ENCODE measurements at regions not wholly inside any gene's neighbourhood (a gene's known extent, or its start where the extent isn't known, plus 50 kb on each side); places are given as distances from the start of the nearest gene placed in this dataset.

DNA sequence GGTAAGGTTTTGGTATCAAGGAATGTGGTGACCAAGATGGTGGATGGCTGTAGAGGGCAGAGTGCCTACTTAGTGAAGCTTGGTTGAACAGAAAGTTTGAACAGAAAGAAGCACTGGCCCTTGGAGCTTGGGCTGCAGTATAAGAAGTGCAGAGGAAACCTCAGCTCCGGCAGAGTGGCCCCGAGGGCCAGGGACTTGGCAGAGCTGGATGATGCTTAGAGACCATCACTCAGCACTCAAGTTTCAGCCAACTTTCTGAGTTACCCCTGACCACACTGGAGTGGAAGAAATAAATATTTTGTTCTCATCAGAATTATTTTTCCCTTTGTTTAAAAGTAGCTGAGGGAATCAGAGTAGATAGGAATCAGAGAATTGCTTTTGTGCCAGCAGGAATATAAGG, 336.7 kb downstream of the C7orf25 start:
- H3K27me3 Mint-ChIP-seq (ENCODE audit: low read depth), result no peaks in the 10 kb centered on the region
- TF ChIP-seq, protein P1, sequence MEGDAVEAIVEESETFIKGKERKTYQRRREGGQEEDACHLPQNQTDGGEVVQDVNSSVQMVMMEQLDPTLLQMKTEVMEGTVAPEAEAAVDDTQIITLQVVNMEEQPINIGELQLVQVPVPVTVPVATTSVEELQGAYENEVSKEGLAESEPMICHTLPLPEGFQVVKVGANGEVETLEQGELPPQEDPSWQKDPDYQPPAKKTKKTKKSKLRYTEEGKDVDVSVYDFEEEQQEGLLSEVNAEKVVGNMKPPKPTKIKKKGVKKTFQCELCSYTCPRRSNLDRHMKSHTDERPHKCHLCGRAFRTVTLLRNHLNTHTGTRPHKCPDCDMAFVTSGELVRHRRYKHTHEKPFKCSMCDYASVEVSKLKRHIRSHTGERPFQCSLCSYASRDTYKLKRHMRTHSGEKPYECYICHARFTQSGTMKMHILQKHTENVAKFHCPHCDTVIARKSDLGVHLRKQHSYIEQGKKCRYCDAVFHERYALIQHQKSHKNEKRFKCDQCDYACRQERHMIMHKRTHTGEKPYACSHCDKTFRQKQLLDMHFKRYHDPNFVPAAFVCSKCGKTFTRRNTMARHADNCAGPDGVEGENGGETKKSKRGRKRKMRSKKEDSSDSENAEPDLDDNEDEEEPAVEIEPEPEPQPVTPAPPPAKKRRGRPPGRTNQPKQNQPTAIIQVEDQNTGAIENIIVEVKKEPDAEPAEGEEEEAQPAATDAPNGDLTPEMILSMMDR (IDR thresholded peaks at IDR 0.05; ENCODE audit: unreplicated experiment in 3 of 3), result no peak
- H3K27ac Mint-ChIP-seq, result no peak overlapping the region

DNA sequence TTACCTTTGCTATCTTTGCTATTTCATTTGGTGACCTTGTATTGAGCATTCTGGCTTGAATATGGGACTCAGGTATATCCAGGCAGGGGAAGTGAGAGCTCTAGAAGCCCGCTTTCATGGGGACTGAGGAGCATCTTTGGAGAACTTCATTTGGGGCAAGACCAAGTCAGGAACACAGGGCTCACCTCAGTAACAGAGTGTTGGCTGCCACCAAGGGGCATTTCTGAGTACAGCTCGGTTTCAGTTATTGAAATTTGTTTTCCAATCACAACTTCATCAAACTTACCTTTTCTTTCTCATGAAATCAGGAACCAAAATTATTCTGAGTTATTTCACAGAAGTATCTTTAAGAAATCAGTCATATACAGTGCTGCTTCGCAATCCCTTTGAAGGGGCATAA, 337.2 kb downstream of the C7orf25 start:
- peaks cover 20% of the 10 kb centered on the region for H3K9me3 Mint-ChIP-seq
- no peaks in the 10 kb centered on the region for H3K27me3 Mint-ChIP-seq (ENCODE audit: low read depth)
- TF ChIP-seq, protein P1 (IDR thresholded peaks at IDR 0.05; ENCODE audit: unreplicated experiment in 3 of 3), result peak in 1 of 3 experiments; percentile 24
- H3K4me3 Mint-ChIP-seq, result no peak overlapping the region
- peaks cover 1% of the 10 kb centered on the region for H3K36me3 Mint-ChIP-seq (ENCODE audit: low read depth)
- H3K27ac Mint-ChIP-seq, result no peak overlapping the region
- peaks cover 21% of the 10 kb centered on the region for H3K4me1 Mint-ChIP-seq

More for the DNA sequence above, 336.7 kb downstream of the C7orf25 start:
- peaks cover 5% of the 10 kb centered on the region for H3K36me3 Mint-ChIP-seq (ENCODE audit: low read depth)
- peaks cover 23% of the 10 kb centered on the region for H3K9me3 Mint-ChIP-seq
- H3K4me3 Mint-ChIP-seq, result no peak overlapping the region
- H3K4me1 Mint-ChIP-seq, result peaks cover 21% of the 10 kb centered on the region

- Mint-ChIP-seq H3K27ac (no peak overlapping the region), H3K4me1 (peaks cover 21% of the 10 kb centered on the region), H3K36me3 (ENCODE audit: low read depth) (no peaks in the 10 kb centered on the region), H3K9me3 (peaks cover 16% of the 10 kb centered on the region), H3K4me3 (no peak overlapping the region), H3K27me3 (ENCODE audit: low read depth) (no peaks in the 10 kb centered on the region)
- TF ChIP-seq, protein P1 (IDR thresholded peaks at IDR 0.05; ENCODE audit: unreplicated experiment in 3 of 3), result no peak
Measured at GRCh38 chr7:42573881-42574672, 337.1 kb upstream of the GLI3 start.

- Mint-ChIP-seq H3K36me3 (ENCODE audit: low read depth) (no peaks in the 10 kb centered on the region), H3K27me3 (ENCODE audit: low read depth) (no peaks in the 10 kb centered on the region), H3K4me1 (peaks cover 21% of the 10 kb centered on the region), H3K27ac (no peak overlapping the region), H3K4me3 (no peak overlapping the region), H3K9me3 (peaks cover 3% of the 10 kb centered on the region)
- TF ChIP-seq, protein P1 (IDR thresholded peaks at IDR 0.05; ENCODE audit: unreplicated experiment in 3 of 3), result no peak
Measured at GRCh38 chr7:42572561-42572960, 335.6 kb upstream of the GLI3 start.

DNA sequence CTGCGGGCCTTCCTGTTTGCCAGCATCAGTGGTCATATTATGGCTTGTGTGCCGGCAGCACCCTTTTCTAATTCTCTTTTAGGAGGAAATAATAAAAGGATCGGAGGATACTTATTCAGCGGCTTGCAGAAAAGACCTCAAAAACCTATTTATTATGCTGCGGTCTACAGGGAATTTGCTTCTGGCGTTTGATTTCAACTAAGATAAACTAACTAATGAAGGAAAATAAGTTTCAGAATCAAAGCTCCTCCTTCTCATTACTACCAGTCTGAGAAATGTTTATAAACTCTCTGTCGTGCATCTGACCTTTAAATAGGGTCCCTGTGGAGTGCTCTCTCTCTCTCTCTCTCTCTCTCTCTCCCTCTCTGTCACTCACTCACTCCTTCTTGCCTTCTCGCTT, 335.0 kb upstream of the GLI3 start:
- TF ChIP-seq, protein P1 (IDR thresholded peaks at IDR 0.05; ENCODE audit: unreplicated experiment in 3 of 3), result no peak
- Mint-ChIP-seq H3K4me1 (peaks cover 21% of the 10 kb centered on the region), H3K36me3 (ENCODE audit: low read depth) (no peaks in the 10 kb centered on the region), H3K27ac (no peak overlapping the region), H3K9me3 (no peaks in the 10 kb centered on the region), H3K4me3 (no peak overlapping the region), H3K27me3 (ENCODE audit: low read depth) (no peaks in the 10 kb centered on the region)

GRCh38 chr7:42570944-42571343, 333.9 kb upstream of the GLI3 start:
- H3K36me3 Mint-ChIP-seq (ENCODE audit: low read depth), result no peaks in the 10 kb centered on the region
- H3K27ac Mint-ChIP-seq, result no peak overlapping the region
- TF ChIP-seq, protein P1 (IDR thresholded peaks at IDR 0.05; ENCODE audit: unreplicated experiment in 3 of 3), result no peak
- H3K4me3 Mint-ChIP-seq, result no peak overlapping the region
- no peaks in the 10 kb centered on the region for H3K9me3 Mint-ChIP-seq
- H3K27me3 Mint-ChIP-seq (ENCODE audit: low read depth), result no peaks in the 10 kb centered on the region
- H3K4me1 Mint-ChIP-seq, result peaks cover 21% of the 10 kb centered on the region

All from nephron (organoid).